Endothelial cell (in vitro differentiated cells): ENCODE measurements at regions not wholly inside any gene's neighbourhood (a gene's known extent, or its start where the extent isn't known, plus 50 kb on each side); places are given as distances from the start of the nearest gene placed in this dataset.

Experiments
- DNase-seq: peaks from one replicate; pipeline ENCODE4 v3.0.0; 2021; ENCODE audit warnings: low spot score
- H3K27ac Mint-ChIP-seq: one replicate; pipeline ENCODE4 v1.8.0; 2021; ENCODE audit warnings: mixed read lengths, inconsistent platforms; ENCODE audit not compliant: unreplicated experiment
- H3K27me3 Mint-ChIP-seq: one replicate; pipeline ENCODE4 v1.8.0; 2021; ENCODE audit warnings: mild to moderate bottlenecking, moderate library complexity, mixed read lengths, inconsistent platforms; ENCODE audit not compliant: unreplicated experiment
- H3K36me3 Mint-ChIP-seq: one replicate; pipeline ENCODE4 v1.8.0; 2021; ENCODE audit warnings: mild to moderate bottlenecking, low read depth, mixed read lengths, inconsistent platforms; ENCODE audit not compliant: unreplicated experiment
- H3K4me1 Mint-ChIP-seq: one replicate; pipeline ENCODE4 v1.8.0; 2021; ENCODE audit warnings: mild to moderate bottlenecking, mixed read lengths, inconsistent platforms; ENCODE audit not compliant: unreplicated experiment
- H3K4me3 Mint-ChIP-seq: one replicate; pipeline ENCODE4 v1.8.0; 2021; ENCODE audit warnings: mild to moderate bottlenecking, mixed read lengths, inconsistent platforms; ENCODE audit not compliant: unreplicated experiment
- H3K9me3 Mint-ChIP-seq: one replicate; pipeline ENCODE4 v1.8.0; 2021; ENCODE audit warnings: mixed read lengths, inconsistent platforms; ENCODE audit not compliant: unreplicated experiment
- CTCF ChIP-seq: fragments of 200-600 bp; sonication (generic); IDR thresholded peaks from one replicate; pipeline ENCODE4 v1.5.0; 2021; ENCODE audit warnings: antibody characterized with exemption; ENCODE audit not compliant: unreplicated experiment

- Mint-ChIP-seq H3K9me3 (no peaks in the 10 kb centered on the region), H3K27ac (no peak overlapping the region)
- no peak for DNase-seq
Measured at GRCh38 chr9:129317179-129318011, 139.3 kb upstream of the IER5L start.

GRCh38 chr9:129316281-129317030 lies 138.4 kb upstream of the IER5L start:
- H3K36me3 Mint-ChIP-seq, result no peaks in the 10 kb centered on the region
- DNase-seq, result no peak
- peaks cover 5% of the 10 kb centered on the region for H3K4me1 Mint-ChIP-seq
- peak overlapping the region; percentile 24 for H3K27ac Mint-ChIP-seq
- no peak overlapping the region for H3K4me3 Mint-ChIP-seq
- peaks cover 3% of the 10 kb centered on the region for H3K27me3 Mint-ChIP-seq
- TF ChIP-seq CTCF, result no peak
- H3K9me3 Mint-ChIP-seq, result no peaks in the 10 kb centered on the region

More at GRCh38 chr9:129317179-129318011, 139.3 kb upstream of the IER5L start:
- Mint-ChIP-seq H3K27me3 (peaks cover 3% of the 10 kb centered on the region), H3K4me3 (no peak overlapping the region), H3K36me3 (no peaks in the 10 kb centered on the region), H3K4me1 (peaks cover 5% of the 10 kb centered on the region)
- no peak for TF ChIP-seq CTCF

- H3K4me1 Mint-ChIP-seq, result peaks cover 3% of the 10 kb centered on the region
- peaks cover 2% of the 10 kb centered on the region for H3K27me3 Mint-ChIP-seq
- H3K36me3 Mint-ChIP-seq, result peaks cover 5% of the 10 kb centered on the region
- no peaks in the 10 kb centered on the region for H3K9me3 Mint-ChIP-seq
- H3K27ac Mint-ChIP-seq, result no peak overlapping the region
- TF ChIP-seq CTCF, result no peak
- no peak for DNase-seq
- H3K4me3 Mint-ChIP-seq, result no peak overlapping the region
Measured at GRCh38 chr9:129313331-129313955, 135.4 kb upstream of the IER5L start.

DNA sequence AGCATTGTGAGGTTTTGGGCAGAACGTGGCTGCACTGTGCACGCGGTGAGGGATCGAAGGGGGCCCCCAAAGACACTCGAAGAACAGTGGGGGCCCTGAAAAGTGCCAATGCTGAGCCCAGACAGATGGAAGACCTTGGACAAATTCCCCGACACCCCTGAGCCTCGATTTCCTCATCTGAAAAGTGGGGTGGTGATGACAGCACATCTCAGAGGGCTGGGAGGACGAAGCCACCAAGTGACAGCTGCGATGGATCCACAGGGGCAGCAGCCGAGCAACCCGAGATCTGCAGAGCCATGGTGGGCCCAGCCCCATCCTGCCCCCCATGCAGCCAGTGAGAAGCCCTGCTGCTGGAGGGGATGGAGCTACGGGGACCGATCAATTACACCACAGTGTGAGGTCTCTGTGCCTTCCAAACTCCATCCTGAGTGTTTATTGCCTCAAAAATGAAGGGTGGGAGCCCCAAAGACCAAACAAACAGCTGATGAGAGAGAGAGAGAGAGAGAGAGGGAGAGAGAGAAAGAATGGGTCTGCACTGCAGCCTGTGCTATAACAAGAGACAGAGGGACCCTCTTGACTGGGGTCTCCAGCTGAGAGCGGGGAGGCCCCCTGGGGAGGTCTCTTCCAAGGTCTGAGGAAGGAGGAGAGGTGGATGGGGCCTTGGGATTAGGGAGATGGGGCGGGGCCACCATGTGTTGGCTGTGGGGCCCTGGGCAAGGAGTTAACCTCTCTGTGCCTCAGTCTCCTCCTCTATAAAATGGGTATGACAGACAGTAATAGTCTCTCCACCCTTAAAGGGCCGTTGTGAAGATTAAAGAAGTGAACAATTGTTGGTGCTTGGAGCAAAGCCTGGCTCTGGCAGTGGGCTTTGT lies 134.4 kb upstream of the IER5L start:
- H3K36me3 Mint-ChIP-seq, result peaks cover 5% of the 10 kb centered on the region
- no peak overlapping the region for H3K4me3 Mint-ChIP-seq
- DNase-seq, result no peak
- peaks cover 3% of the 10 kb centered on the region for H3K4me1 Mint-ChIP-seq
- no peak overlapping the region for H3K27ac Mint-ChIP-seq
- H3K9me3 Mint-ChIP-seq, result no peaks in the 10 kb centered on the region
- no peak for TF ChIP-seq CTCF
- H3K27me3 Mint-ChIP-seq, result peaks cover 2% of the 10 kb centered on the region
